Fibroblast of lung (primary cell): ENCODE measurements at regions not wholly inside any gene's neighbourhood (a gene's known extent, or its start where the extent isn't known, plus 50 kb on each side); places are given as distances from the start of the nearest gene placed in this dataset.

Source experiments
- CTCF ChIP-seq, 2 donors: IDR thresholded peaks in 1 of 2; conservative IDR thresholded peaks in 1 of 2; 1 replicate in 1 of 2; 2 replicates in 1 of 2; pipeline ENCODE4 v1.5.1; 2011 to 2012; ENCODE audit warnings: low read length in 2 of 2, control low read depth in 1 of 2, inconsistent platforms in 1 of 2, low read depth in 1 of 2, mild to moderate bottlenecking in 1 of 2
- EZH2 ChIP-seq: IDR thresholded peaks from 2 replicates; pipeline ENCODE4 v1.5.1; 2012; ENCODE audit warnings: low read length, control low read depth, mild to moderate bottlenecking; ENCODE audit errors: missing control alignments

GRCh38 chr3:55368366-55368765, 118.7 kb downstream of the WNT5A start:
- TF ChIP-seq CTCF (conservative IDR thresholded peaks at IDR 0.05 in 1 of 2, IDR thresholded peaks at IDR 0.05 in 1 of 2; ENCODE audit: low read depth in 1 of 2, low read length in 2 of 2): no peak
- TF ChIP-seq EZH2: no peak
